Activated B cell treated with CpG ODN at 0.5 μM for 24 hours (primary cell): ENCODE measurements at regions not wholly inside any gene's neighbourhood (a gene's known extent, or its start where the extent isn't known, plus 50 kb on each side); places are given as distances from the start of the nearest gene placed in this dataset.
"Not testable (repeated sequence)": the region's sequence is repeated elsewhere in the genome, so short reads cannot be mapped to it uniquely, and the experiment has no call there.

ENCODE experiments used
- ATAC-seq: fragments of 200-7000 bp; cut with Tn5 transposase; one replicate; pipeline ENCODE4 v1.10.0; 2021; ENCODE audit warnings: low read depth, mild to moderate bottlenecking, moderate library complexity
- CTCF ChIA-PET: fragments of 350-600 bp; sonication (Branson Sonifier 250); formaldehyde crosslinking; loops from one replicate; lab custom pipeline; 2021; ENCODE audit warnings: antibody characterized with exemption; lab: Charles Lee
- POLR2A ChIA-PET: fragments of 350-600 bp; sonication (Branson Sonifier 250); formaldehyde crosslinking; loops from one replicate; lab custom pipeline; 2021; ENCODE audit warnings: antibody characterized with exemption; lab: Charles Lee
- DNase-seq: peaks from one replicate; pipeline ENCODE4 v3.0.0; 2022
- H3K27ac Mint-ChIP-seq: one replicate; pipeline ENCODE4 v1.8.0; 2020; ENCODE audit warnings: mixed read lengths
- H3K27me3 Mint-ChIP-seq: one replicate; pipeline ENCODE4 v1.8.0; 2021; ENCODE audit warnings: mixed read lengths
- H3K36me3 Mint-ChIP-seq: one replicate; pipeline ENCODE4 v1.8.0; 2021; ENCODE audit warnings: low read depth, mixed read lengths
- H3K4me1 Mint-ChIP-seq: one replicate; pipeline ENCODE4 v1.8.0; 2021; ENCODE audit warnings: mixed read lengths
- H3K4me3 Mint-ChIP-seq: one replicate; pipeline ENCODE4 v1.8.0; 2020; ENCODE audit warnings: mild to moderate bottlenecking, mixed read lengths
- H3K9me3 Mint-ChIP-seq: one replicate; pipeline ENCODE4 v1.8.0; 2020; ENCODE audit warnings: mixed read lengths
- intact Hi-C: fragments of 100-400 bp; cut with micrococcal nuclease; formaldehyde crosslinking; loops from one replicate; pipeline ENCODE4 v1.15.1; 2024
- TF ChIP-seq, protein P1 (sequence below): fragments of 200-600 bp; IDR thresholded peaks from one replicate; pipeline ENCODE4 v1.8.0; 2022; ENCODE audit warnings: antibody characterized with exemption, mild to moderate bottlenecking

DNA sequence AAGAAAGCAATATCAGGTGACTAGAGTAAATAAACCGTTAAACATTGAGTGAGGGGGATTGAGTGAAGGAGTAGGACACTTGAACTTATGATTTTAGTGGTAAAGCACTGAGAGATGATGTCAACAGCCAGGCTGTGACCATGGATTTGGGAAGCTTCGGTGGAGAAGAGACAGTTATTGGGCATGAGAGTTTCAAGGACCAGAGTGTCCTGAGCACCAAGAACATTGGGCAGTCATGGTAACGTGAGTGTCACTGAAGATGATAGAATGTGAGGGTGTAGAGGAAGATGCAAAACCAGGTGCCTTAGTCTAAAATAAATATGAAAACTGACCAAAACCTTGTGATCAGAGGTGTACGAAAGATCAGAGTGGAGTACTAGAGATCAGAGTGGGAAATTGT lies 248.1 kb downstream of the ASXL3 start:
- ATAC-seq: no peak
- Mint-ChIP-seq H3K9me3 (no peaks in the 10 kb centered on the region), H3K4me1 (no peaks in the 10 kb centered on the region), H3K27me3 (no peaks in the 10 kb centered on the region), H3K36me3 (no peaks in the 10 kb centered on the region), H3K27ac (no peak overlapping the region), H3K4me3 (no peak overlapping the region)
- POLR2A ChIA-PET: no interaction called here
- intact Hi-C loops: no loop called here
- TF ChIP-seq, protein P1, sequence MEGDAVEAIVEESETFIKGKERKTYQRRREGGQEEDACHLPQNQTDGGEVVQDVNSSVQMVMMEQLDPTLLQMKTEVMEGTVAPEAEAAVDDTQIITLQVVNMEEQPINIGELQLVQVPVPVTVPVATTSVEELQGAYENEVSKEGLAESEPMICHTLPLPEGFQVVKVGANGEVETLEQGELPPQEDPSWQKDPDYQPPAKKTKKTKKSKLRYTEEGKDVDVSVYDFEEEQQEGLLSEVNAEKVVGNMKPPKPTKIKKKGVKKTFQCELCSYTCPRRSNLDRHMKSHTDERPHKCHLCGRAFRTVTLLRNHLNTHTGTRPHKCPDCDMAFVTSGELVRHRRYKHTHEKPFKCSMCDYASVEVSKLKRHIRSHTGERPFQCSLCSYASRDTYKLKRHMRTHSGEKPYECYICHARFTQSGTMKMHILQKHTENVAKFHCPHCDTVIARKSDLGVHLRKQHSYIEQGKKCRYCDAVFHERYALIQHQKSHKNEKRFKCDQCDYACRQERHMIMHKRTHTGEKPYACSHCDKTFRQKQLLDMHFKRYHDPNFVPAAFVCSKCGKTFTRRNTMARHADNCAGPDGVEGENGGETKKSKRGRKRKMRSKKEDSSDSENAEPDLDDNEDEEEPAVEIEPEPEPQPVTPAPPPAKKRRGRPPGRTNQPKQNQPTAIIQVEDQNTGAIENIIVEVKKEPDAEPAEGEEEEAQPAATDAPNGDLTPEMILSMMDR: no peak
- CTCF ChIA-PET: no interaction called here
- no peak for DNase-seq

DNA sequence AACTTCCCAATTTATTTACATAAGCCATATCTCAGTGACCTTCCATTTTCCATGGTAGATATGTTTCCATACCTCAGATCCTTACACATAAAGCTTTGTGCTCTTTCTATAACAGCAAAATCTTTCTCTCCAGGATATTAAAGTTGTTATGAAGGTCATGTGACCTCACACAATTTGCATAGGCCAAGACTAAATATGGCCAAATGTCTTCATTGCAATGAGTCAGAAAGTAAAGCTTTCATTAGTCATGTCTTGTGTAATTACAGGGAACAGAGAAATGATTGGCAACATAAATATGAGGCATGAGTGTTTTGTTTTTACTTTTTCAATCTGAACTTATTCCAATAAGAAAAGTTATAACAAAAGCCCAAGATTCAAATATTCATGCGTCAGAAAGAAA lies 243.5 kb downstream of the ASXL3 start:
- H3K36me3 Mint-ChIP-seq: no peaks in the 10 kb centered on the region
- peaks cover 2% of the 10 kb centered on the region for H3K9me3 Mint-ChIP-seq
- ATAC-seq (no peak), DNase-seq (no peak)
- intact Hi-C loops: no loop called here
- POLR2A ChIA-PET: no interaction called here
- CTCF ChIA-PET: no interaction called here
- no peak overlapping the region for H3K4me3 Mint-ChIP-seq
- no peaks in the 10 kb centered on the region for H3K4me1 Mint-ChIP-seq
- no peak overlapping the region for H3K27ac Mint-ChIP-seq
- no peaks in the 10 kb centered on the region for H3K27me3 Mint-ChIP-seq
- TF ChIP-seq, protein P1: no peak

DNA sequence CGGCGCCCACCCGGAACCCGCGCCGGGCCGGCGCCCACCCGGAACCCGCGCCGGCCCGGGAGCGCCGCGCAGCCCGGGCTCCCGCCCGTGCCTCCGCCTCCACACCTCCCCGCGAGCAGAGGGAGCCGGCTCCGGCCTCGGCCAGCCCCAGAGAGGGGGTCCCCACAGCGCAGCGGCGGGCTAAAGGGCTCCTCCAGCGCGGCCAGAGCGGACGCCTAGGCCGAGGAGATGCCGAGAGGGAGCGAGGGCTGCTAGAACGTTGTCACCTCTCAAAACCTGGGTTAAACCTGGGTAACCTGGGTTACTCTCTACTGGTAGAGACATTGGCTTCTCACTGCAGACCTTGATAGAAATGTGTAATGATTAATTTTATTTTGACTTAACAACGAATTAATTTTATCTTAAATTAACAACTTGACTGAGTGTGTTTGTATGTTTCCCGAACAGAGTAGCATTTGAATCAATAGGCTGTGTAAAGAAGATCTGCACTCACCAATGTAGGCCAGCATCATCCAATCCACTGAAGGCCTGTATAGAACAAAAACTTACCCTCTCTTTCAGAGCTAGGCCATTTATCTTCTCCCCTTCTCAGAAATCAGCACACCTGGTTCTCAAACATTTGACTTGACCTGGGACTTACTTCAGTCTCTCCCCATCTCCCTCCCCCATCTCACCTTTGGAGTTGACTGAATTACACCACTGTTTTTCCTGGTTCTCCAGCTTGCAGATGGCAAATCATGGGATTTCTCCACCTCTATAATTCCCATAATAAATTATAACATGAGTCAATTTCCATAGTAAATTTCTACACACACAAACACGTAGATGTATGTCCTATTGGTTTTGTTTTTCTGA lies 242.7 kb downstream of the ASXL3 start:
- intact Hi-C loops: no loop called here
- H3K4me3 Mint-ChIP-seq: no peak overlapping the region
- H3K36me3 Mint-ChIP-seq: no peaks in the 10 kb centered on the region
- H3K9me3 Mint-ChIP-seq: peaks cover 2% of the 10 kb centered on the region
- POLR2A ChIA-PET: no interaction called here
- H3K27ac Mint-ChIP-seq: no peak overlapping the region
- ATAC-seq: no peak
- TF ChIP-seq, protein P1: no peak
- no peaks in the 10 kb centered on the region for H3K4me1 Mint-ChIP-seq
- no peak for DNase-seq
- no peaks in the 10 kb centered on the region for H3K27me3 Mint-ChIP-seq
- CTCF ChIA-PET: no interaction called here

DNA sequence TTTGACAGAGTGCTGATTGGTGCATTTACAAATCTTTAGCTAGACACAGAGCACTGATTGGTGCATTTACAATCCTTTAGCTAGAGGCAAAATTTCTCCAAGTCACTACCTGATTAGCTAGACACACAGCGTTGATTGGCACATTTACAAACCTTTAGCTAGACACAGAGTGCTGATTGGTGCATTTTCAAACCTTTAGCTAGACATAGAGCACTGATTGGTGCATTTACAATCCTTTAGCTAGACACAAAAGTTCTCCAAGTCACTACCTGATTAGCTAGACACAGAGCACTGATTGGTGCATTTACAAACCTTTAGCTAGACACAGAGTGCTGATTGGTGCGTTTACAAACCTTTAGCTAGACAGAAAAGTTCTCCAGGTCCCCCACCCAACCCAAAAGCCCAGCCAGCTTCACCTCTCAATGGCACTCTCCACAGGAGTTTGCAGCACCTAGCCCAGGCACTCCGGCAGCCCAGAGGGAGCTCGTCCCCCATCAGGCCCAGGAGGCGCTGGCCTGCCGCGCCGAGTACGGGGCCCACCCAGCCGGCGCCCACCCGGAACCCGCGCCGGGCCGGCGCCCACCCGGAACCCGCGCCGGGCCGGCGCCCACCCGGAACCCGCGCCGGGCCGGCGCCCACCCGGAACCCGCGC lies 241.8 kb downstream of the ASXL3 start:
- H3K4me1 Mint-ChIP-seq, H3K9me3 Mint-ChIP-seq, H3K4me3 Mint-ChIP-seq, DNase-seq, POLR2A ChIA-PET, CTCF ChIA-PET, H3K36me3 Mint-ChIP-seq, ATAC-seq, H3K27me3 Mint-ChIP-seq, intact Hi-C loops, H3K27ac Mint-ChIP-seq: not testable (repeated sequence)

DNA sequence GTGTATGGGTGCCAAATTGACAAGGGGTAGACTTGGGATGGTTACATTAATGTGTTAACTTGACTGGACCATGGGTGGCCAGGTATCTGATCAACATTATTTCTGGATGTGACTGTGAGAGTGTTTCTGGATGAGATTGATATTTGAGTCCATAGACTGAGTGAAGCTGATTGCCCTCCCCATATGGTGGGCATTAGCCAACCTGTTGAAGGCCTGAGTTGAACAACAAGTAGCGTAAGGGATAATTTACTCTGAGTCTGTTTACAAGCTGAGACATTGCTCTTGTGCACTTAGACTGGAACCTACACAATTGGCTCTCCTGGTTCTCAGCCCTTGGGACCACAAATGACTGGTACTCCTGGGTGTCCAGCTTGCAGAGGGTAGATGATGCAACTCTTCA lies 240.1 kb downstream of the ASXL3 start:
- Mint-ChIP-seq H3K36me3 (no peaks in the 10 kb centered on the region), H3K4me3 (no peak overlapping the region), H3K4me1 (no peaks in the 10 kb centered on the region), H3K27me3 (no peaks in the 10 kb centered on the region), H3K9me3 (peaks cover 2% of the 10 kb centered on the region), H3K27ac (no peak overlapping the region)
- CTCF ChIA-PET: no interaction called here
- DNase-seq (no peak), ATAC-seq (no peak)
- POLR2A ChIA-PET: no interaction called here
- TF ChIP-seq, protein P1: no peak
- intact Hi-C loops: no loop called here
